HEK293 (cell line): ENCODE measurements at regions not wholly inside any gene's neighbourhood (a gene's known extent, or its start where the extent isn't known, plus 50 kb on each side); places are given as distances from the start of the nearest gene placed in this dataset.

ENCODE experiments used
- CTCF ChIP-seq: fragments of 450-650 bp; formaldehyde crosslinking; IDR thresholded peaks from 2 replicates; pipeline ENCODE4 v1.5.1; 2016; ENCODE audit warnings: missing biosample characterization, missing genetic modification characterization
- GFI1B ChIP-seq: fragments of 450-650 bp; formaldehyde crosslinking; IDR thresholded peaks from 2 replicates; pipeline ENCODE4 v1.5.1; 2016; ENCODE audit warnings: missing biosample characterization, missing genetic modification characterization
- ZBTB26 ChIP-seq: fragments of 450-650 bp; formaldehyde crosslinking; optimal IDR thresholded peaks from 2 replicates; pipeline ENCODE3; 2016; ENCODE audit warnings: missing biosample characterization, mild to moderate bottlenecking, missing genetic modification characterization
- ZFP41 ChIP-seq: fragments of 450-650 bp; formaldehyde crosslinking; IDR thresholded peaks from 2 replicates; pipeline ENCODE4 v1.5.1; 2016; ENCODE audit warnings: missing biosample characterization, missing genetic modification characterization, borderline replicate concordance
- ZNF121 ChIP-seq: fragments of 450-650 bp; formaldehyde crosslinking; IDR thresholded peaks from 2 replicates; pipeline ENCODE4 v1.5.1; 2016; ENCODE audit warnings: missing biosample characterization, missing genetic modification characterization
- ZNF239 ChIP-seq: fragments of 450-650 bp; formaldehyde crosslinking; IDR thresholded peaks from 2 replicates; pipeline ENCODE4 v1.5.1; 2016; ENCODE audit warnings: missing biosample characterization, missing genetic modification characterization
- ZNF704 ChIP-seq: fragments of 450-650 bp; formaldehyde crosslinking; IDR thresholded peaks from 2 replicates; pipeline ENCODE4 v1.5.1; 2016; ENCODE audit warnings: missing biosample characterization, missing genetic modification characterization
- ZNF776 ChIP-seq: fragments of 450-650 bp; formaldehyde crosslinking; IDR thresholded peaks from 2 replicates; pipeline ENCODE4 v1.5.0; 2017; ENCODE audit warnings: missing biosample characterization, missing genetic modification characterization, borderline replicate concordance
- ZSCAN23 ChIP-seq: fragments of 450-650 bp; formaldehyde crosslinking; IDR thresholded peaks from 2 replicates; pipeline ENCODE4 v1.5.1; 2016; ENCODE audit warnings: missing biosample characterization, missing genetic modification characterization

- TF ChIP-seq CTCF (tag by site-specific recombination) = no peak
- no peak for TF ChIP-seq ZNF704 (tag by site-specific recombination)
- no peak for TF ChIP-seq ZNF239 (tag by site-specific recombination)
- no peak for TF ChIP-seq ZSCAN23 (tag by site-specific recombination)
- no peak for TF ChIP-seq GFI1B (tag by site-specific recombination)
- no peak for TF ChIP-seq ZBTB26 (tag by site-specific recombination)
- TF ChIP-seq ZNF776 = no peak
- no peak for TF ChIP-seq ZFP41
- no peak for TF ChIP-seq ZNF121 (tag by site-specific recombination)
Measured at GRCh38 chr15:62906627-62907026, 135.9 kb upstream of the TPM1 start.
